Breast epithelium (tissue), 3 donors: ENCODE measurements at regions not wholly inside any gene's neighbourhood (a gene's known extent, or its start where the extent isn't known, plus 50 kb on each side); places are given as distances from the start of the nearest gene placed in this dataset.

Experiments used
- POLR2AphosphoS5 ChIP-seq, 3 donors: sonication (generic); formaldehyde crosslinking; IDR thresholded peaks; one replicate each; pipeline ENCODE4 v1.6.1; 2017; ENCODE audit warnings: antibody characterized with exemption in 3 of 3
- TF ChIP-seq, protein P1 (sequence below), 3 donors: fragments of 450-650 bp; IDR thresholded peaks; one replicate each; pipeline ENCODE4 v1.5.1; 2016 to 2017; ENCODE audit warnings: antibody characterized with exemption in 3 of 3, mild to moderate bottlenecking in 3 of 3, moderate library complexity in 3 of 3

DNA sequence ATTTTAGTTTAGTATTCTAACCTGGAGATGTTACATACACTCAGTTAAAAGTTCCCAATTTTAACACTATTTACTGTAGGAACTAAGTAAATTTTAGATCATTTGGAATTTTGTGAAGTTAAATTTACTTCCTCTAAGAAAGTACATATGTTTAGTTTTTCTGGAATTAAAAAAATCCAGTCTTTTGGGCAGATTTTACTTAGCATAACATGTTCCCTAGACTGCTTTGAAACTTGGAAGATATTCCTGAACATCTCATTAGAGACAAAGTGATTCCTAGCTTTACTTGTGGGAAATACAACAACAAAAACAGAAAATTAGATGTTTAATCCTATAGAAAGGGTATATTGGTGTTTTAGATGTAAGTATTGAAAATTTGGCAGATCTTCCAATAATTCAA is 930.0 kb upstream of the PTPRD start:
- TF ChIP-seq, protein P1, sequence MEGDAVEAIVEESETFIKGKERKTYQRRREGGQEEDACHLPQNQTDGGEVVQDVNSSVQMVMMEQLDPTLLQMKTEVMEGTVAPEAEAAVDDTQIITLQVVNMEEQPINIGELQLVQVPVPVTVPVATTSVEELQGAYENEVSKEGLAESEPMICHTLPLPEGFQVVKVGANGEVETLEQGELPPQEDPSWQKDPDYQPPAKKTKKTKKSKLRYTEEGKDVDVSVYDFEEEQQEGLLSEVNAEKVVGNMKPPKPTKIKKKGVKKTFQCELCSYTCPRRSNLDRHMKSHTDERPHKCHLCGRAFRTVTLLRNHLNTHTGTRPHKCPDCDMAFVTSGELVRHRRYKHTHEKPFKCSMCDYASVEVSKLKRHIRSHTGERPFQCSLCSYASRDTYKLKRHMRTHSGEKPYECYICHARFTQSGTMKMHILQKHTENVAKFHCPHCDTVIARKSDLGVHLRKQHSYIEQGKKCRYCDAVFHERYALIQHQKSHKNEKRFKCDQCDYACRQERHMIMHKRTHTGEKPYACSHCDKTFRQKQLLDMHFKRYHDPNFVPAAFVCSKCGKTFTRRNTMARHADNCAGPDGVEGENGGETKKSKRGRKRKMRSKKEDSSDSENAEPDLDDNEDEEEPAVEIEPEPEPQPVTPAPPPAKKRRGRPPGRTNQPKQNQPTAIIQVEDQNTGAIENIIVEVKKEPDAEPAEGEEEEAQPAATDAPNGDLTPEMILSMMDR (IDR thresholded peaks at IDR 0.05) = no peak
- TF ChIP-seq POLR2AphosphoS5 (IDR thresholded peaks at IDR 0.05) = no peak
